H1 (cell line): ENCODE measurements at regions not wholly inside any gene's neighbourhood (a gene's known extent, or its start where the extent isn't known, plus 50 kb on each side); places are given as distances from the start of the nearest gene placed in this dataset.

ENCODE experiments used
- CTCF ChIA-PET: fragments of 300-600 bp; sonication (Branson Sonifier 250); formaldehyde crosslinking; loops from one replicate; lab custom pipeline; 2021; ENCODE audit not compliant: partially characterized antibody; lab: Charles Lee
- POLR2A ChIA-PET: fragments of 300-600 bp; sonication (Branson Sonifier 250); formaldehyde crosslinking; loops from one replicate; lab custom pipeline; 2021; ENCODE audit warnings: inconsistent platforms; ENCODE audit not compliant: partially characterized antibody; lab: Charles Lee
- DNase-seq, 2 experiments: peaks; one replicate each; pipeline versions ENCODE4 v3.0.0 to v3.0.0-alpha.2; 2010 to 2022; ENCODE audit warnings: low spot score in 2 of 2, low read depth in 1 of 2, mixed read lengths in 1 of 2
- FAIRE-seq: peaks from 2 replicates; lab custom pipeline; 2011; peaks lifted over from hg19 to GRCh38; lab: Jason Lieb, UNC
- H2AFZ ChIP-seq: 2 replicates; pipeline ENCODE4 v1.8.1; 2012; ENCODE audit warnings: low read length, inconsistent platforms
- H2AK5ac ChIP-seq: 2 replicates; pipeline ENCODE4 v1.6.1; 2013; ENCODE audit warnings: low read depth, low read length
- H2BK120ac ChIP-seq: replicated peaks from 2 replicates; pipeline ENCODE3; 2013; ENCODE audit warnings: low read depth, low read length, inconsistent platforms
- H2BK12ac ChIP-seq: 2 replicates; pipeline ENCODE4 v1.6.1; 2013; ENCODE audit warnings: low read depth, low read length
- H2BK15ac ChIP-seq: 2 replicates; pipeline ENCODE4 v1.6.1; 2013; ENCODE audit warnings: low read length
- H2BK20ac ChIP-seq: 2 replicates; pipeline ENCODE4 v1.6.1; 2013; ENCODE audit warnings: low read length
- H2BK5ac ChIP-seq: 2 replicates; pipeline ENCODE4 v1.6.1; 2013; ENCODE audit warnings: low read depth, low read length
- H3K14ac ChIP-seq: 2 replicates; pipeline ENCODE4 v1.6.1; 2013; ENCODE audit warnings: inconsistent platforms; ENCODE audit not compliant: insufficient read length
- H3K18ac ChIP-seq: 2 replicates; pipeline ENCODE4 v1.6.1; 2013; ENCODE audit warnings: low read length; ENCODE audit errors: extremely low read depth
- H3K23ac ChIP-seq: 2 replicates; pipeline ENCODE4 v1.6.1; 2013; ENCODE audit warnings: inconsistent platforms; ENCODE audit not compliant: insufficient read length
- H3K23me2 ChIP-seq: 2 replicates; pipeline ENCODE4 v1.6.1; 2013; ENCODE audit warnings: low read depth, low read length
- H3K27ac ChIP-seq: 2 replicates; pipeline ENCODE4 v1.6.1; 2011; ENCODE audit warnings: low read depth, low read length, inconsistent platforms
- H3K27me3 ChIP-seq, 4 experiments: replicated peaks in 1 of 4; 1 replicate in 1 of 4; 2 replicates in 3 of 4; pipeline versions ENCODE4 v1.6.1 to v1.8.1; 2011 to 2013; ENCODE audit warnings: low read length in 3 of 4, mild to moderate bottlenecking in 3 of 4, inconsistent platforms in 2 of 4, mixed read lengths in 2 of 4, moderate library complexity in 1 of 4; ENCODE audit not compliant: control insufficient read depth in 3 of 4, insufficient read depth in 3 of 4; ENCODE audit errors: extremely low read depth in 1 of 4
- H3K36me3 ChIP-seq, 4 experiments: 2 replicates each; pipeline versions ENCODE4 v1.6.1 to v1.8.1; 2011 to 2013; ENCODE audit warnings: mild to moderate bottlenecking in 4 of 4, low read length in 3 of 4, moderate library complexity in 2 of 4, control low read depth in 1 of 4, inconsistent platforms in 1 of 4; ENCODE audit not compliant: insufficient read depth in 4 of 4, control insufficient read depth in 2 of 4
- H3K4ac ChIP-seq: replicated peaks from 2 replicates; pipeline ENCODE3; 2013; ENCODE audit warnings: low read length, low read depth, mixed read lengths, inconsistent platforms; ENCODE audit not compliant: insufficient read length
- H3K4me1 ChIP-seq, 4 experiments: replicated peaks in 1 of 4; 1 replicate in 1 of 4; 2 replicates in 3 of 4; pipeline versions ENCODE4 v1.6.1 to v1.8.1; 2011 to 2013; ENCODE audit warnings: low read length in 3 of 4, inconsistent platforms in 2 of 4, mixed read lengths in 1 of 4; ENCODE audit not compliant: insufficient read depth in 4 of 4, control insufficient read depth in 3 of 4
- H3K4me2 ChIP-seq, 2 experiments: 2 replicates each; pipeline versions ENCODE4 v1.6.1 to v1.8.1; 2011 to 2013; ENCODE audit warnings: low read depth in 2 of 2, low read length in 2 of 2, control low read depth in 1 of 2, inconsistent platforms in 1 of 2, mild to moderate bottlenecking in 1 of 2; ENCODE audit not compliant: insufficient read depth in 1 of 2
- H3K4me3 ChIP-seq, 4 experiments: fragments of 200-600, 300-600 bp in 1 of 4; sonication (generic), shearing (Covaris generic), sonication (Bioruptor Twin) in 1 of 4; 2 replicates each; pipeline versions ENCODE4 v1.5.1 to v1.8.1; 2011 to 2016; ENCODE audit warnings: low read length in 4 of 4, low read depth in 3 of 4, control low read depth in 2 of 4, inconsistent platforms in 2 of 4, mild to moderate bottlenecking in 2 of 4, mixed read lengths in 1 of 4, moderate library complexity in 1 of 4; ENCODE audit not compliant: insufficient read depth in 2 of 4; ENCODE audit errors: extremely low read depth in 1 of 4
- H3K56ac ChIP-seq: replicated peaks from 2 replicates; pipeline ENCODE3; 2013; ENCODE audit warnings: low read depth, mild to moderate bottlenecking, mixed read lengths, low read length, inconsistent platforms; ENCODE audit not compliant: insufficient read length
- H3K79me1 ChIP-seq: 2 replicates; pipeline ENCODE4 v1.6.1; 2013; ENCODE audit warnings: low read depth, low read length, control low read depth
- H3K79me2 ChIP-seq, 2 experiments: 2 replicates each; pipeline versions ENCODE4 v1.6.1 to v1.8.1; 2012 to 2013; ENCODE audit warnings: low read length in 2 of 2, mild to moderate bottlenecking in 2 of 2, inconsistent platforms in 1 of 2; ENCODE audit not compliant: insufficient read depth in 2 of 2, control insufficient read depth in 1 of 2
- H3K9ac ChIP-seq, 4 experiments: replicated peaks in 1 of 4; 1 replicate in 1 of 4; 2 replicates in 3 of 4; pipeline versions ENCODE4 v1.6.1 to v1.8.1; 2011 to 2013; ENCODE audit warnings: low read depth in 3 of 4, low read length in 3 of 4, control low read depth in 2 of 4, mild to moderate bottlenecking in 2 of 4, moderate library complexity in 2 of 4, inconsistent platforms in 1 of 4; ENCODE audit errors: extremely low read depth in 1 of 4
- H3K9me3 ChIP-seq, 2 experiments: 2 replicates each; pipeline versions ENCODE4 v1.6.1 to v1.8.1; 2012 to 2013; ENCODE audit warnings: mild to moderate bottlenecking in 2 of 2, moderate library complexity in 2 of 2, control low read depth in 1 of 2, inconsistent platforms in 1 of 2, low read depth in 1 of 2, low read length in 1 of 2, mixed read lengths in 1 of 2; ENCODE audit not compliant: insufficient read depth in 2 of 2
- H4K20me1 ChIP-seq, 2 experiments: replicated peaks in 1 of 2; 2 replicates each; pipeline versions ENCODE3 to v1.8.1; 2011 to 2013; ENCODE audit warnings: inconsistent platforms in 2 of 2, low read length in 2 of 2, mild to moderate bottlenecking in 1 of 2; ENCODE audit not compliant: insufficient read depth in 2 of 2, control insufficient read depth in 1 of 2
- H4K5ac ChIP-seq: 2 replicates; pipeline ENCODE4 v1.6.1; 2013; ENCODE audit warnings: low read length, low read depth, mixed read lengths, inconsistent platforms; ENCODE audit not compliant: insufficient read length
- H4K8ac ChIP-seq: 2 replicates; pipeline ENCODE4 v1.8.0; 2013; ENCODE audit warnings: mild to moderate bottlenecking, moderate library complexity, low read length, inconsistent platforms; ENCODE audit not compliant: insufficient read depth; ENCODE audit errors: extremely low read depth
- H4K91ac ChIP-seq: replicated peaks from 2 replicates; pipeline ENCODE3; 2013; ENCODE audit warnings: low read length, mixed read lengths, inconsistent platforms; ENCODE audit not compliant: insufficient read length
- JUND ChIP-seq: IDR thresholded peaks from 2 replicates; pipeline ENCODE4 v1.6.1; 2011; ENCODE audit warnings: mild to moderate bottlenecking, improper control_type of control experiment, low read length
- TAF1 ChIP-seq: IDR thresholded peaks from 2 replicates; pipeline ENCODE4 v1.6.1; 2011; ENCODE audit warnings: mild to moderate bottlenecking, low read depth, low read length
- WGBS, 2 experiments: shearing (Covaris generic) in 1 of 2; methylation state at CpG; one replicate each; pipeline versions ENCODE4 v1.1.6 to v1.1.7; 2013 to 2015; ENCODE audit warnings: low lambda C conversion rate in 2 of 2, mixed read lengths in 2 of 2, inconsistent platforms in 1 of 2, low coverage in 1 of 2, missing lambda C conversion rate in 1 of 2; ENCODE audit not compliant: insufficient replicate concordance in 2 of 2, insufficient coverage in 1 of 2, insufficient read length in 1 of 2; ENCODE audit errors: extremely low coverage in 1 of 2, missing lambda C conversion rate in 1 of 2; 5-methylcytosine and 5-hydroxymethylcytosine counted together

DNA sequence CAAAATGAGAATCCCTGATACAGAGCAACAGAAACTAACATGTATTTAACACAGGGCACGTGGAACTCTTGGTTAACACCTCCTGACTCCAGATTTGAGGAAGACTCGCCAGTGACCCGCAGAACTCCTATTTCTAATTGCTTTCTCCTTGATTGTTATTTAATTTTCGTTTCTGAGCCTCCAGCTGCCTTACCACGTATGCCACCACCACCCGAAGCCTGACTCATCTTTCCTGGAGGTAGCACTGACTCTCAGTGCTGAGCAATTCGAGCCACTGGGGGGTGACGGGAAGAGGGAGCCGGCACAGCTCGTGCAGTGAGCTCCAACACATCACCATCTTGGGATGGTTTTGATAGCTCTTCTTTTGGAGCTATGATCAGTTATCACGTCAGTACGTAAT is 273.9 kb upstream of the MGMT start:
- no peak overlapping the region for H4K91ac ChIP-seq
- FAIRE-seq: no peak
- no peak overlapping the region for H4K8ac ChIP-seq
- H3K4ac ChIP-seq: no peak overlapping the region
- no peak overlapping the region for H4K5ac ChIP-seq
- H2BK5ac ChIP-seq: no peak overlapping the region
- no peak overlapping the region for H3K9ac ChIP-seq
- CTCF ChIA-PET: interaction anchor here (0.8 kb wide), 1 partner anchor 9 kb away, joined by 3 read pairs; no protein-coding TSS in a partner anchor
- no peak overlapping the region for H2BK20ac ChIP-seq
- H2BK12ac ChIP-seq: no peak overlapping the region
- no peak overlapping the region for H2BK120ac ChIP-seq
- H4K20me1 ChIP-seq: no peaks in the 10 kb centered on the region
- H3K9me3 ChIP-seq: no peaks in the 10 kb centered on the region
- TF ChIP-seq TAF1: no peak
- TF ChIP-seq JUND: peak; percentile 32; the same call in 1 of the 2 replicates
- POLR2A ChIA-PET: no interaction called here
- no peak overlapping the region for H2AK5ac ChIP-seq
- H2BK15ac ChIP-seq: no peak overlapping the region
- peak in 1 of 2 experiments; percentile 5 for DNase-seq
- H3K36me3 ChIP-seq: no peaks in the 10 kb centered on the region
- no peaks in the 10 kb centered on the region for H3K79me1 ChIP-seq
- no peak overlapping the region for H3K14ac ChIP-seq
- H3K56ac ChIP-seq: no peak overlapping the region
- H3K27ac ChIP-seq: no peak overlapping the region
- no peak overlapping the region for H3K4me2 ChIP-seq
- no peaks in the 10 kb centered on the region for H3K23me2 ChIP-seq
- H3K23ac ChIP-seq: no peak overlapping the region
- 0 out of 2 replicates have a peak overlapping the region, but pooled peaks have one; percentile 63 for H2AFZ ChIP-seq
- H3K79me2 ChIP-seq: no peaks in the 10 kb centered on the region
- H3K27me3 ChIP-seq: no peaks in the 10 kb centered on the region
- no peak overlapping the region for H3K4me3 ChIP-seq
- no peak overlapping the region for H3K18ac ChIP-seq
- 85% methylated on average over 12 of the region's 12 CpGs; no CpG with 5 or more reads in 1 of the 2 experiments for WGBS, 2 experiments
- H3K4me1 ChIP-seq: peaks cover 0 to 2% (median under 1%) of the 10 kb centered on the region in 4 experiments; a peak in 1 of 7 replicates
